Osteocyte (in vitro differentiated cells): ENCODE measurements at regions not wholly inside any gene's neighbourhood (a gene's known extent, or its start where the extent isn't known, plus 50 kb on each side); places are given as distances from the start of the nearest gene placed in this dataset.
"Not testable (repeated sequence)": the region's sequence is repeated elsewhere in the genome, so short reads cannot be mapped to it uniquely, and the experiment has no call there.

Source experiments
- DNase-seq: peaks from one replicate; pipeline ENCODE4 v3.0.0; 2021; ENCODE audit warnings: mixed read lengths; ENCODE audit not compliant: unreplicated experiment; ENCODE audit errors: extremely low spot score
- H3K27ac Mint-ChIP-seq: one replicate; pipeline ENCODE4 v1.8.0; 2021; ENCODE audit warnings: mild to moderate bottlenecking, mixed read lengths; ENCODE audit not compliant: unreplicated experiment
- H3K27me3 Mint-ChIP-seq: one replicate; pipeline ENCODE4 v1.8.0; 2021; ENCODE audit warnings: mixed read lengths; ENCODE audit not compliant: unreplicated experiment
- H3K36me3 Mint-ChIP-seq: one replicate; pipeline ENCODE4 v1.8.0; 2021; ENCODE audit warnings: mixed read lengths; ENCODE audit not compliant: unreplicated experiment
- H3K4me1 Mint-ChIP-seq: one replicate; pipeline ENCODE4 v1.8.0; 2021; ENCODE audit warnings: mixed read lengths; ENCODE audit not compliant: unreplicated experiment
- H3K4me3 Mint-ChIP-seq: one replicate; pipeline ENCODE4 v1.8.0; 2021; ENCODE audit warnings: mild to moderate bottlenecking, moderate library complexity, mixed read lengths; ENCODE audit not compliant: unreplicated experiment
- H3K9me3 Mint-ChIP-seq: one replicate; pipeline ENCODE4 v1.8.0; 2021; ENCODE audit warnings: mixed read lengths; ENCODE audit not compliant: unreplicated experiment
- TF ChIP-seq, protein P1 (sequence below): fragments of 200-600 bp; sonication (generic); IDR thresholded peaks from 2 replicates; pipeline ENCODE4 v1.5.0; 2021; ENCODE audit warnings: antibody characterized with exemption, mild to moderate bottlenecking, moderate library complexity

DNA sequence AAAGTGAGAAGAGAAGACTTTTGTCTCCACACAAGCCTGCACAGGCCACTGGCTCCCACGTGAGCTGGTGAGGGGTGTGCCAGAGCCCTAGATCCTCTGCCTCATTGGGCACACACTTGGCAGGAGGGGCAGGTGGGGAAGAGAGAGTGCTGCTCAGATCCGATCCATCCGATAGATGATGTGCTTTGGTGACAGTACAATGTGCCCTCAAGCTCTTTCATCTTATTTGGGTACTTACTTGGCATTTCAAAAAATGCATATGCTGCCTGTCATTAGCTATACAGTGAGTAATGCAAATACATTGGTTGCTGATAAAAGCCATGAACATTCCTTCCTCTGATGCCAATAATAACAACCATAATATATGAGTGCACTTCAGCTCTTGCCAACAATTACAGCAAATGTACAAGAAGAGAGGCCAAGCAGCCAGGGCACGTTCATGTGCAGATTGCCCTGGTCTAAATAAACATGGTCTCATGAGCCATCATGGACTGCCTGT, 255.3 kb downstream of the VAPA start:
- TF ChIP-seq, protein P1, sequence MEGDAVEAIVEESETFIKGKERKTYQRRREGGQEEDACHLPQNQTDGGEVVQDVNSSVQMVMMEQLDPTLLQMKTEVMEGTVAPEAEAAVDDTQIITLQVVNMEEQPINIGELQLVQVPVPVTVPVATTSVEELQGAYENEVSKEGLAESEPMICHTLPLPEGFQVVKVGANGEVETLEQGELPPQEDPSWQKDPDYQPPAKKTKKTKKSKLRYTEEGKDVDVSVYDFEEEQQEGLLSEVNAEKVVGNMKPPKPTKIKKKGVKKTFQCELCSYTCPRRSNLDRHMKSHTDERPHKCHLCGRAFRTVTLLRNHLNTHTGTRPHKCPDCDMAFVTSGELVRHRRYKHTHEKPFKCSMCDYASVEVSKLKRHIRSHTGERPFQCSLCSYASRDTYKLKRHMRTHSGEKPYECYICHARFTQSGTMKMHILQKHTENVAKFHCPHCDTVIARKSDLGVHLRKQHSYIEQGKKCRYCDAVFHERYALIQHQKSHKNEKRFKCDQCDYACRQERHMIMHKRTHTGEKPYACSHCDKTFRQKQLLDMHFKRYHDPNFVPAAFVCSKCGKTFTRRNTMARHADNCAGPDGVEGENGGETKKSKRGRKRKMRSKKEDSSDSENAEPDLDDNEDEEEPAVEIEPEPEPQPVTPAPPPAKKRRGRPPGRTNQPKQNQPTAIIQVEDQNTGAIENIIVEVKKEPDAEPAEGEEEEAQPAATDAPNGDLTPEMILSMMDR: no peak
- no peak for DNase-seq

DNA sequence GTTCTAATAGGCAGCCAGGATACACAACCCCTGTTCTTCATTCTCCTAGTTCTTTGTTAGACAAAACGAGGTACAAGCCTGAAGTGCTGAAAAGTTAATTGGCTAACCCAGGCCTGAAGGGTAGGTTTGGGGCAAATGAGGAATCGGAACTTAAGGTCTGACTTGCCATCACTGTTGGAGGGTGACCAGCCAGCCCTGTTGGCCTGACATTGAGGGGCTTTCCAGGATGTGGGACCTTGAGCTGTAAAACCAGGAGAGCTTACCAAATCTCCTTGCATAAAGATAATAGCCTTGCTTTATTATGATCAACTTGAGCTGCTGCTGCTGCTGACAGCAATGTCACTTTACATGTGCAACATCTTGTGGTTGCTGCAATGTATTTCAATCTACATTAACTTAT, 256.0 kb downstream of the VAPA start:
- no peaks in the 10 kb centered on the region for H3K36me3 Mint-ChIP-seq
- no peaks in the 10 kb centered on the region for H3K27me3 Mint-ChIP-seq
- peaks cover 23% of the 10 kb centered on the region for H3K4me1 Mint-ChIP-seq
- peak overlapping the region; percentile 36 for H3K27ac Mint-ChIP-seq
- H3K4me3 Mint-ChIP-seq: no peak overlapping the region
- H3K9me3 Mint-ChIP-seq: no peaks in the 10 kb centered on the region
- no peak for DNase-seq
- TF ChIP-seq, protein P1: no peak

More for the DNA sequence above, 255.3 kb downstream of the VAPA start:
- no peaks in the 10 kb centered on the region for H3K27me3 Mint-ChIP-seq
- H3K9me3 Mint-ChIP-seq: no peaks in the 10 kb centered on the region
- H3K4me3 Mint-ChIP-seq: no peak overlapping the region
- peak overlapping the region; percentile 36 for H3K27ac Mint-ChIP-seq
- peaks cover 23% of the 10 kb centered on the region for H3K4me1 Mint-ChIP-seq
- no peaks in the 10 kb centered on the region for H3K36me3 Mint-ChIP-seq

DNA sequence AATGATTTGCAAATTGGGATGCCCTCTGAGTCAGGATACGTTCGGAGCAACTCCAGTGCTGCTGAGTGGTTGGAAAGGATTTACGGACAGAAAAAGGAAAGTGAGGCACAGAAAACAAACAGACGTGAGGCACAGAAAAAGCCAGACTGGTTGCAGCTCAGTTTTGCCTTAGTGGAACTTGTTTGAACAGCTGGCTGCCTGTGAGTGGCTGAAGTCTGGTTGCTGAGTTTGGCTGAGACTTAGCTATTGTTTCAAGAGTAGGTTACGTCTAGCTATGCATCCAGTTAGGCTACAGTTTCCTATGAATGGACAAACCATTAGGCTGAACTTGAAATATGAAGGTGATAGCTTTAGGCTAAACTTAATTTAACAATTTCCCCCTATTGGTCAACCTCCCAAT, 256.6 kb downstream of the VAPA start:
- no peak overlapping the region for H3K27ac Mint-ChIP-seq
- TF ChIP-seq, protein P1: no peak
- no peak overlapping the region for H3K4me3 Mint-ChIP-seq
- H3K9me3 Mint-ChIP-seq: no peaks in the 10 kb centered on the region
- H3K27me3 Mint-ChIP-seq: peaks cover under 1% of the 10 kb centered on the region
- peaks cover 23% of the 10 kb centered on the region for H3K4me1 Mint-ChIP-seq
- no peak for DNase-seq
- H3K36me3 Mint-ChIP-seq: no peaks in the 10 kb centered on the region

DNA sequence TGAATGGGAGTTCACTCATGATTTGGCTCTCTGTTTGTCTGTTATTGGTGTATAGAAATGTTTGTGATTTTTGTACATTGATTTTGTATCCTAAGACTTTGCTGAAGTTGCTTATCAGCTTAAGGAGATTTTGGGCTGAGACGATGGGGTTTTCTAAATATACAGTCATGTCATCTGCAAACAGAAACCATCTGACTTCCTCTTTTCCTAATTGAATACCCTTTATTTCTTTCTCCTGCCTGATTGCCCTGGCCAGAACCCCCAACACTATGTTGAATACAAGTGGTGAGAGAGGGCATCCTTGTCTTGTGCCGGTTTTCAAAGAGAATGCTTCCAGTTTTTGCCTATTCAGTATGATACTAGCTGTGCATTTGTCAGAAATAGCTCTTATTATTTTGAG, 261.5 kb downstream of the VAPA start:
- H3K4me3 Mint-ChIP-seq, DNase-seq, H3K36me3 Mint-ChIP-seq, H3K27ac Mint-ChIP-seq, H3K4me1 Mint-ChIP-seq, H3K9me3 Mint-ChIP-seq: not testable (repeated sequence)
- H3K27me3 Mint-ChIP-seq: peaks cover 31% of the 10 kb centered on the region

DNA sequence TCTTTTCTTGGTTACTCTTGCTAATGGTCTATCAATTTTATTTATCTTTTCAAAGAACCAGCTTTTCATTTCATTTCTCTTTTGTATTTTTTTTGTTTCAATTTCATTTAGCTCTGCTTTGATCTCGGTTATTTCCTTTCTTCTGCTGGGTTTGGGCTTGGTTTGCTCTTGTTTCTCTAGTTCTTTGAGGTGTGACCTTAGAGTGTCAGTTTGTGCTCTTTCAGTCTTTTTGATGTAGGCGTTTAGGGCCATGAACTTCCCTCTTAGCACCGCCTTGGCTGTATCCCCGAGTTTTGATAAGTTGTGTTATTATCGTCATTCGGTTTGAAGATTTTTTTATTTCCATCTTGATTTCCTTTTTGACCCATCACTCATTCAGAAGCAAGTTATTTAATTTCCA, 265.5 kb downstream of the VAPA start:
- H3K36me3 Mint-ChIP-seq, H3K9me3 Mint-ChIP-seq, H3K4me1 Mint-ChIP-seq, H3K27ac Mint-ChIP-seq, H3K4me3 Mint-ChIP-seq, DNase-seq: not testable (repeated sequence)
- peaks cover 46% of the 10 kb centered on the region for H3K27me3 Mint-ChIP-seq

- Mint-ChIP-seq H3K27ac (no peak overlapping the region), H3K9me3 (peaks cover 5% of the 10 kb centered on the region), H3K27me3 (peaks cover 34% of the 10 kb centered on the region), H3K4me1 (peaks cover 5% of the 10 kb centered on the region), H3K4me3 (no peak overlapping the region), H3K36me3 (peaks cover 5% of the 10 kb centered on the region)
- TF ChIP-seq, protein P1: no peak
- no peak for DNase-seq
Observed at GRCh38 chr18:10182009-10182624, 268.3 kb downstream of the VAPA start.
